Mesothelial cell of epicardium (in vitro differentiated cells): ENCODE measurements at regions not wholly inside any gene's neighbourhood (a gene's known extent, or its start where the extent isn't known, plus 50 kb on each side); places are given as distances from the start of the nearest gene placed in this dataset.

Experiments
- DNase-seq, 2 experiments: peaks; one replicate each; pipeline ENCODE4 v3.0.0; 2021; ENCODE audit warnings: low spot score in 2 of 2; ENCODE audit not compliant: unreplicated experiment in 2 of 2
- H3K27ac Mint-ChIP-seq: 2 replicates; pipeline ENCODE4 v1.8.0; 2021; ENCODE audit warnings: mixed read lengths
- H3K27me3 Mint-ChIP-seq: 2 replicates; pipeline ENCODE4 v1.8.0; 2021; ENCODE audit warnings: low read depth, mixed read lengths
- H3K36me3 Mint-ChIP-seq: 2 replicates; pipeline ENCODE4 v1.8.0; 2021; ENCODE audit warnings: mixed read lengths
- H3K4me1 Mint-ChIP-seq: 2 replicates; pipeline ENCODE4 v1.8.0; 2021; ENCODE audit warnings: mixed read lengths
- H3K4me3 Mint-ChIP-seq: 2 replicates; pipeline ENCODE4 v1.8.0; 2021; ENCODE audit warnings: mild to moderate bottlenecking, moderate library complexity, mixed read lengths
- H3K9me3 Mint-ChIP-seq: 2 replicates; pipeline ENCODE4 v1.8.0; 2021; ENCODE audit warnings: mixed read lengths
- CTCF ChIP-seq: fragments of 200-600 bp; sonication (generic); IDR thresholded peaks from one replicate; pipeline ENCODE4 v1.5.0; 2021; ENCODE audit warnings: antibody characterized with exemption; ENCODE audit not compliant: unreplicated experiment

- Mint-ChIP-seq H3K9me3 (no peaks in the 10 kb centered on the region), H3K4me3 (no peak overlapping the region), H3K27me3 (peaks cover 13% of the 10 kb centered on the region), H3K27ac (no peak overlapping the region), H3K4me1 (no peaks in the 10 kb centered on the region), H3K36me3 (no peaks in the 10 kb centered on the region)
- no peak for TF ChIP-seq CTCF
- DNase-seq, result no peak
These were observed 199.2 kb downstream of the TM9SF2 start for GRCh38 chr13:99700468-99700867.

- H3K36me3 Mint-ChIP-seq, result no peaks in the 10 kb centered on the region
- H3K4me3 Mint-ChIP-seq, result no peak overlapping the region
- H3K4me1 Mint-ChIP-seq, result no peaks in the 10 kb centered on the region
- H3K27me3 Mint-ChIP-seq, result peaks cover 22% of the 10 kb centered on the region
- no peaks in the 10 kb centered on the region for H3K9me3 Mint-ChIP-seq
- TF ChIP-seq CTCF, result no peak
- no peak for DNase-seq
- H3K27ac Mint-ChIP-seq, result no peak overlapping the region
These were observed 197.5 kb downstream of the TM9SF2 start for GRCh38 chr13:99698816-99699099.

- Mint-ChIP-seq H3K4me1 (no peaks in the 10 kb centered on the region), H3K36me3 (no peaks in the 10 kb centered on the region), H3K4me3 (no peak overlapping the region), H3K9me3 (no peaks in the 10 kb centered on the region), H3K27ac (no peak overlapping the region), H3K27me3 (peaks cover 25% of the 10 kb centered on the region)
- TF ChIP-seq CTCF, result no peak
- no peak for DNase-seq
These were observed 196.9 kb downstream of the TM9SF2 start for GRCh38 chr13:99698010-99698815.

- H3K27me3 Mint-ChIP-seq, result peaks cover 44% of the 10 kb centered on the region
These were observed 194.6 kb downstream of the TM9SF2 start for GRCh38 chr13:99695857-99696256.

GRCh38 chr13:99693852-99694611 lies 192.8 kb downstream of the TM9SF2 start:
- no peaks in the 10 kb centered on the region for H3K9me3 Mint-ChIP-seq
- no peak overlapping the region for H3K27ac Mint-ChIP-seq
- H3K4me3 Mint-ChIP-seq, result no peak overlapping the region
- peaks cover 4% of the 10 kb centered on the region for H3K4me1 Mint-ChIP-seq
- no peak for DNase-seq
- TF ChIP-seq CTCF, result no peak
- H3K27me3 Mint-ChIP-seq, result peaks cover 63% of the 10 kb centered on the region
- no peaks in the 10 kb centered on the region for H3K36me3 Mint-ChIP-seq

More at GRCh38 chr13:99695857-99696256, 194.6 kb downstream of the TM9SF2 start:
- H3K36me3 Mint-ChIP-seq, result no peaks in the 10 kb centered on the region
- no peak overlapping the region for H3K4me3 Mint-ChIP-seq
- H3K4me1 Mint-ChIP-seq, result no peaks in the 10 kb centered on the region
- H3K9me3 Mint-ChIP-seq, result no peaks in the 10 kb centered on the region
- TF ChIP-seq CTCF, result no peak
- no peak for DNase-seq
- no peak overlapping the region for H3K27ac Mint-ChIP-seq
